ENCODE measurements at regions not wholly inside any gene's neighbourhood (a gene's known extent, or its start where the extent isn't known, plus 50 kb on each side); places are given as distances from the start of the nearest gene placed in this dataset.

DNA sequence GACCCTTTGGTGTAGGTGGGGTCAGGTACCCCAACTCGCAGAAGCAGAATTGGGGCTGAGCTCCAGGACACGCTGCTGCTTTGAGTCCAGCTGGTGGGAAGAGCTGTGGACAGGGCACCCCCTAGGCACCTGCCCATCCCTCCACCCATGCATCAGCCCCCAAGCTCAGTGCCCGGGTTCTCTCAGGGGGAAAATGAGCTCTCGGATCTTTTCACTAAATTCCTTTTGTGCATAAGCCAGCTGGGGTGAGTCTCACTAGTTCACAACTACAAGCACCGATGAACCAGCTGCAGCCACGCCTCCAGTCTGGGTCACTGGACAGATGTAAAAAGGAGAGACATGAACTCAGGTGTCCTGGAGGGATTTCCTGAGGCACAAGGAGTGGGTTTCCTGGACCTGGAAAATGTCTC, 286.8 kb downstream of the CRLF2 start (continued):
- TF ChIP-seq, protein P1, sequence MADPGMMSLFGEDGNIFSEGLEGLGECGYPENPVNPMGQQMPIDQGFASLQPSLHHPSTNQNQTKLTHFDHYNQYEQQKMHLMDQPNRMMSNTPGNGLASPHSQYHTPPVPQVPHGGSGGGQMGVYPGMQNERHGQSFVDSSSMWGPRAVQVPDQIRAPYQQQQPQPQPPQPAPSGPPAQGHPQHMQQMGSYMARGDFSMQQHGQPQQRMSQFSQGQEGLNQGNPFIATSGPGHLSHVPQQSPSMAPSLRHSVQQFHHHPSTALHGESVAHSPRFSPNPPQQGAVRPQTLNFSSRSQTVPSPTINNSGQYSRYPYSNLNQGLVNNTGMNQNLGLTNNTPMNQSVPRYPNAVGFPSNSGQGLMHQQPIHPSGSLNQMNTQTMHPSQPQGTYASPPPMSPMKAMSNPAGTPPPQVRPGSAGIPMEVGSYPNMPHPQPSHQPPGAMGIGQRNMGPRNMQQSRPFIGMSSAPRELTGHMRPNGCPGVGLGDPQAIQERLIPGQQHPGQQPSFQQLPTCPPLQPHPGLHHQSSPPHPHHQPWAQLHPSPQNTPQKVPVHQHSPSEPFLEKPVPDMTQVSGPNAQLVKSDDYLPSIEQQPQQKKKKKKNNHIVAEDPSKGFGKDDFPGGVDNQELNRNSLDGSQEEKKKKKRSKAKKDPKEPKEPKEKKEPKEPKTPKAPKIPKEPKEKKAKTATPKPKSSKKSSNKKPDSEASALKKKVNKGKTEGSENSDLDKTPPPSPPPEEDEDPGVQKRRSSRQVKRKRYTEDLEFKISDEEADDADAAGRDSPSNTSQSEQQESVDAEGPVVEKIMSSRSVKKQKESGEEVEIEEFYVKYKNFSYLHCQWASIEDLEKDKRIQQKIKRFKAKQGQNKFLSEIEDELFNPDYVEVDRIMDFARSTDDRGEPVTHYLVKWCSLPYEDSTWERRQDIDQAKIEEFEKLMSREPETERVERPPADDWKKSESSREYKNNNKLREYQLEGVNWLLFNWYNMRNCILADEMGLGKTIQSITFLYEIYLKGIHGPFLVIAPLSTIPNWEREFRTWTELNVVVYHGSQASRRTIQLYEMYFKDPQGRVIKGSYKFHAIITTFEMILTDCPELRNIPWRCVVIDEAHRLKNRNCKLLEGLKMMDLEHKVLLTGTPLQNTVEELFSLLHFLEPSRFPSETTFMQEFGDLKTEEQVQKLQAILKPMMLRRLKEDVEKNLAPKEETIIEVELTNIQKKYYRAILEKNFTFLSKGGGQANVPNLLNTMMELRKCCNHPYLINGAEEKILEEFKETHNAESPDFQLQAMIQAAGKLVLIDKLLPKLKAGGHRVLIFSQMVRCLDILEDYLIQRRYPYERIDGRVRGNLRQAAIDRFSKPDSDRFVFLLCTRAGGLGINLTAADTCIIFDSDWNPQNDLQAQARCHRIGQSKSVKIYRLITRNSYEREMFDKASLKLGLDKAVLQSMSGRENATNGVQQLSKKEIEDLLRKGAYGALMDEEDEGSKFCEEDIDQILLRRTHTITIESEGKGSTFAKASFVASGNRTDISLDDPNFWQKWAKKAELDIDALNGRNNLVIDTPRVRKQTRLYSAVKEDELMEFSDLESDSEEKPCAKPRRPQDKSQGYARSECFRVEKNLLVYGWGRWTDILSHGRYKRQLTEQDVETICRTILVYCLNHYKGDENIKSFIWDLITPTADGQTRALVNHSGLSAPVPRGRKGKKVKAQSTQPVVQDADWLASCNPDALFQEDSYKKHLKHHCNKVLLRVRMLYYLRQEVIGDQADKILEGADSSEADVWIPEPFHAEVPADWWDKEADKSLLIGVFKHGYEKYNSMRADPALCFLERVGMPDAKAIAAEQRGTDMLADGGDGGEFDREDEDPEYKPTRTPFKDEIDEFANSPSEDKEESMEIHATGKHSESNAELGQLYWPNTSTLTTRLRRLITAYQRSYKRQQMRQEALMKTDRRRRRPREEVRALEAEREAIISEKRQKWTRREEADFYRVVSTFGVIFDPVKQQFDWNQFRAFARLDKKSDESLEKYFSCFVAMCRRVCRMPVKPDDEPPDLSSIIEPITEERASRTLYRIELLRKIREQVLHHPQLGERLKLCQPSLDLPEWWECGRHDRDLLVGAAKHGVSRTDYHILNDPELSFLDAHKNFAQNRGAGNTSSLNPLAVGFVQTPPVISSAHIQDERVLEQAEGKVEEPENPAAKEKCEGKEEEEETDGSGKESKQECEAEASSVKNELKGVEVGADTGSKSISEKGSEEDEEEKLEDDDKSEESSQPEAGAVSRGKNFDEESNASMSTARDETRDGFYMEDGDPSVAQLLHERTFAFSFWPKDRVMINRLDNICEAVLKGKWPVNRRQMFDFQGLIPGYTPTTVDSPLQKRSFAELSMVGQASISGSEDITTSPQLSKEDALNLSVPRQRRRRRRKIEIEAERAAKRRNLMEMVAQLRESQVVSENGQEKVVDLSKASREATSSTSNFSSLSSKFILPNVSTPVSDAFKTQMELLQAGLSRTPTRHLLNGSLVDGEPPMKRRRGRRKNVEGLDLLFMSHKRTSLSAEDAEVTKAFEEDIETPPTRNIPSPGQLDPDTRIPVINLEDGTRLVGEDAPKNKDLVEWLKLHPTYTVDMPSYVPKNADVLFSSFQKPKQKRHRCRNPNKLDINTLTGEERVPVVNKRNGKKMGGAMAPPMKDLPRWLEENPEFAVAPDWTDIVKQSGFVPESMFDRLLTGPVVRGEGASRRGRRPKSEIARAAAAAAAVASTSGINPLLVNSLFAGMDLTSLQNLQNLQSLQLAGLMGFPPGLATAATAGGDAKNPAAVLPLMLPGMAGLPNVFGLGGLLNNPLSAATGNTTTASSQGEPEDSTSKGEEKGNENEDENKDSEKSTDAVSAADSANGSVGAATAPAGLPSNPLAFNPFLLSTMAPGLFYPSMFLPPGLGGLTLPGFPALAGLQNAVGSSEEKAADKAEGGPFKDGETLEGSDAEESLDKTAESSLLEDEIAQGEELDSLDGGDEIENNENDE (IDR thresholded peaks at IDR 0.05; ENCODE audit: low read depth, low read length), result no peak
- TF ChIP-seq ZNF445 (CRISPR knock-in tag; IDR thresholded peaks at IDR 0.05; ENCODE audit: low read depth), result no peak
- TF ChIP-seq, protein P2, sequence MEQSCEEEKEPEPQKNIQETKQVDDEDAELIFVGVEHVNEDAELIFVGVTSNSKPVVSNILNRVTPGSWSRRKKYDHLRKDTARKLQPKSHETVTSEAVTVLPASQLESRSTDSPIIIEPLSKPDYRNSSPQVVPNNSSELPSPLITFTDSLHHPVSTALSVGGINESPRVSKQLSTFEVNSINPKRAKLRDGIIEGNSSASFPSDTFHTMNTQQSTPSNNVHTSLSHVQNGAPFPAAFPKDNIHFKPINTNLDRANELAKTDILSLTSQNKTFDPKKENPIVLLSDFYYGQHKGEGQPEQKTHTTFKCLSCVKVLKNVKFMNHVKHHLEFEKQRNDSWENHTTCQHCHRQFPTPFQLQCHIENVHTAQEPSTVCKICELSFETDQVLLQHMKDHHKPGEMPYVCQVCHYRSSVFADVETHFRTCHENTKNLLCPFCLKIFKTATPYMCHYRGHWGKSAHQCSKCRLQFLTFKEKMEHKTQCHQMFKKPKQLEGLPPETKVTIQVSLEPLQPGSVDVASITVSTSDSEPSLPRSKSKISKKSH (CRISPR knock-in tag; IDR thresholded peaks at IDR 0.05), result no peak
- TF ChIP-seq RAD51 (IDR thresholded peaks at IDR 0.05; ENCODE audit: borderline replicate concordance, low read depth), result no peak
- TF ChIP-seq ZNF77 (CRISPR knock-in tag; IDR thresholded peaks at IDR 0.05), result no peak
- TF ChIP-seq ILK (tag; IDR thresholded peaks at IDR 0.05; ENCODE audit: borderline replicate concordance, low read depth), result no peak
- no peak for TF ChIP-seq LCOR (CRISPR knock-in tag; IDR thresholded peaks at IDR 0.05)
- TF ChIP-seq ZNF431 (CRISPR knock-in tag; IDR thresholded peaks at IDR 0.05), result no peak
